NCI-H460 (cell line): ENCODE measurements at regions not wholly inside any gene's neighbourhood (a gene's known extent, or its start where the extent isn't known, plus 50 kb on each side); places are given as distances from the start of the nearest gene placed in this dataset.
"Not testable (repeated sequence)": the region's sequence is repeated elsewhere in the genome, so short reads cannot be mapped to it uniquely, and the experiment has no call there.

ENCODE experiments used
- DNase-seq: peaks from one replicate; pipeline ENCODE4 v3.0.0-alpha.2; 2016; ENCODE audit warnings: low read depth; ENCODE audit errors: extremely low read depth

- DNase-seq, result no peak
Measured at GRCh38 chr2:128413718-128414341, 95.2 kb upstream of the HS6ST1 start.

DNA sequence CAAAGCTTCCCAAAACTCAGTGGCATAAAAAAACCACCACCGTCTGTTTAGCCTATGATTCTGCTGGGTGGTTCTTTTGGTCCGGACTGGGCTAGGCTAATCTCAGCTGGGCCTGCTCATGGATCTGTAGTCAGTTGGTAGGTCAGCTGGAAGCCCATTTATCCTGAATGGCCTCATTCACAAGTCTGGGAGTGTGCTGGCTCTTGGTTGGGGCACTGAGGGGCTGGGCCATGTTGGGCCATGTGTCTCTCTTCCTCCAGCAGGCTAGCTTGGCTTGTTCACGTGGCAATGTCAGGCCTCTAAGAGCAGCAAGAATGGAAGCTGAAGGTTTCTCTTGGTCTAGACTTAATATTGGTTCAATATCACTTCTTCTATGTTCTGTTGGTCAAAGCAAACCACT is 95.7 kb upstream of the HS6ST1 start:
- DNase-seq, result no peak

DNA sequence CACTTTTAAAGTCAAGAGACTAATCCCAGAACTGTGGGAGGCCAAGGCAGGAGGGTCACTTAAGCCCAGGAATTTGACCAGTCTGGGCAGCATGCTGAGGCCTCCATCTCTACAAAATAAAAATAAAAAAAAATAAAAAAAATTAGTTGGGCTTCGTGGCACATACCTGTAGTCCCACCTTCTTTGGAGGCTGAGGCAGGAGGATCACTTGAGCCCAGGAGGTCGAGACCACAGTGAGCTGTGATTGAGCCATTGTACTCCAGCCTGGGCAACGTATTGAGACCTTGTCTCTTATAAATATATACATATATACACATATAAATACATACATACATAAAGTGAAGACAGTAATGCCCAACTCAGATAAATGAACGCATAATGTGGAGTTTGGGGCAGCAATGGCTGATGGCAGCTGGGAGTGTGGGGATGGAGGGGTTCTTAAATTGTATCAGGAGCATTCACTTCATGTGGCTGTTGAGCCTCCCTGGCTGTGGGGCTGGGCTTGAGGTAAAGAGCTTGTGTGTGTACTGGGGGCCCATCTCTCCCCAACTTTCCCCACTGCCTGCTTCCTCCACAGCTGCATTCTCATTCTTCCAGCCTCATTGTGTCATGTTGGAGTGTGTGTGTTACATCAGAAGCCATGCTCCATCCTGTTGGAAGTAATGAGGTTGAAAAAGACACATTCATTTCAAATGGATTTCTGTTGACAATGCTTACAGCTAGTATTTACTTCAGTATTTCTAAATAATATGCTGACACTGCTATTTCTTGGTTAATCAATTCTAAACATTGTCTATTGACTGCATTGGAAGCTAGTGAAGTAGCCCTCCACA is 96.5 kb upstream of the HS6ST1 start:
- no peak for DNase-seq

DNA sequence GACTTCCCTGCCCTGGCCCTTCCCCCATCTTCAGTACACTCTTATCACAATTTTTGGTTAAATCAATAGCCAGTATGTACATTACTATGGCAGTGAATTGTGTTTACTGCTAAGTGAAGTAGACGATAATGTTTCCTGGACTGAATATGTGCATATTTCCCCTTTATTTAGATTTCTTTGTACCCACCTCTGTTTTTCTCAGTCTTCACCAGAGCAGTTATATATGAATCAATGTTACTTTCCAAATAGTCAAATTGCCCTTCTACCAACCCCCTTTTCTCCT is 97.1 kb upstream of the HS6ST1 start:
- no peak for DNase-seq

DNA sequence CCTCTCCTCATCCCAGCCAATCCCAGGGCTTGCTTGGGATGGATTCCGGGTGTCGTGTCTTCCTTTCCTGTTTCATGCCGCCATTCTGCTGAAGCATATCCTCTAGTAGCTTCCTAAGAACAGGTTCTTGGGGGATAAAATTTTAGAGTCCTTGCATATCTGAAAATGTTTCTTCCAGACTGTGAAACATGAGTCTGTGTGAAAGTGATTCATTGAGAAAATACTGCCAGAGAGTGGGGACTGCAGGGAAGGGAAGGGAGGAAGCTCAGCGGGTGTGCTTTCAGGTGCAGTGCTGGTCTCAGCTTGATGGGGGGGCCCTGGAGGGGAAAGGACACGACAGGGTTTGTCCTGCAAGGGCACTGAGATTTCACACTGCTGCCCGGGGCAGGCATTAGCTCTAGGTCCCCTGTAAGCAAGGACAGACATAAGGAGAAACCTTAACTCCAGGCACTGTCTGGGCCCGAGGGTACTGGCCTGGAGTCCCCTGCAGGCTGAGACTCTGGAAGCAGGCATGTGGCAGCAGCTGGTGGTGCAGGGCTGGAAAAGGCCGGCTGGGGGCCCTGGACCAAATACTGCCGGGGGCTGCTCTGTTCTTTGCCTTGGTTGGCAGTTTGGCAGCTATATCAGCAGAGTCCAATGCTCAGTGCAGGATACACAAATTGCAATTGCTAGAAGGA is 97.6 kb upstream of the HS6ST1 start:
- DNase-seq, result no peak

- no peak for DNase-seq
Measured at GRCh38 chr2:128416806-128417205, 98.1 kb upstream of the HS6ST1 start.

GRCh38 chr2:128417264-128417663 is 98.6 kb upstream of the HS6ST1 start:
- not testable (repeated sequence) for DNase-seq

DNA sequence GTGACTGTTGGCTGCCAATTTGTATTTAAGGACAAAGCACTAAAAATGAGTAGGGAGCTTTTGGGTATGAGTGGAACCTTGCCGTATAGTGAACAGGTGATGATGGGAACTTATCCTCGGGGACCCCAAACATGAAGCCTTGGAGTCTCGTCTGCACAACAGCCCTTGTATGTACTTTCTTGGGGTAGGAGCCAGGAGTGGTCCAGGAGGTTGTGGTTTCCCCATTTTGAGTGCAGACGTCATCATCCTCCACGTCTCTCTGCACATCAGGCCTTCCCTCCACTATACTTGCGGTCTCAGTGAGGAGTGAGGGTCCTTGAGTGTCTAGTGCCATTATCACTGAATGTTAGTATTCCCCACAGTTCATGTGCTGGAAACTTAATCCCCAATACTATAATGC is 101.5 kb upstream of the HS6ST1 start:
- DNase-seq, result no peak

- DNase-seq, result no peak
Measured at GRCh38 chr2:128420776-128421175, 102.1 kb upstream of the HS6ST1 start.

GRCh38 chr2:128421286-128421685 is 102.6 kb upstream of the HS6ST1 start:
- no peak for DNase-seq

DNA sequence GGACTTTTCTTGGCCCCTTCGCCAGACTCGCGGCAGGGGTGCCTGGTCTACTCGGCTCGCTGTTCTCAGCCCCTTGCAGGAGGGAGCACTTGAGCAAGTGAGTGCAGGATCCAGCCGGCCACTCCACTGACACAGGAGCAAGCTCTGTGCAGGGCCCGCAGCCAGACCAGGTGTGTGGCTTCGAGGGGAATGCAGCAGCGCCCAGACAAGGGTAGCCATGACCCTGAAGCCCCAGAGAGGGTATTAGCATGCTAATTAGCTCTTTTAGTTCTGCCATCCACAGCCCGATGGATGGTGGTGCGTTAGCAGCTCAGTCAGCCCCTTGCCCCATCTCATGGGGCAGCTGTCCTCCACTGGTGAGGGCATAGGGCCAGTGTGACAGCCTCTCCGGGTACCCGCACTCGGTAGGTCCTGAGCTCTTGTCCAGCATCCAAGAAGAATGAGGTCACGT is 103.2 kb upstream of the HS6ST1 start:
- DNase-seq, result no peak

DNA sequence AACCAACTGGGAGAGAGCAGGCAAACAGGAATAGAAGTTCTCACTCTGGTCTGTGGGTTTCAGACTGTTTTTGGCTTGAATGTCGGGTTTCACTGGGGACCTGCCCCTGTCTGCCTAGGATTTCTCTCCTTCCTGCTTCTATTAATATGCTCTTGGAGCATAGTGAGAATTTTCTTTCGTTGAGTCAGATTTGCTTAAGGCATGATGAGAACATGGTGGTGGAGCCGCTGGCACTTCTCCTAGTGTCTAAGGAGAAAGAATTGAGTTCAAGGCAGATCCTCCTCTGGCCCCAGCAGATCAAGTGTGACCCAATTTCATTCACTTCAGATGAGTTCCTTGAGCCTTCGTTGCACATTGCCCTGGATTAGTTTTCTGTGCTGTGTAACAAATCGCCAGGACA is 103.9 kb upstream of the HS6ST1 start:
- no peak for DNase-seq

DNA sequence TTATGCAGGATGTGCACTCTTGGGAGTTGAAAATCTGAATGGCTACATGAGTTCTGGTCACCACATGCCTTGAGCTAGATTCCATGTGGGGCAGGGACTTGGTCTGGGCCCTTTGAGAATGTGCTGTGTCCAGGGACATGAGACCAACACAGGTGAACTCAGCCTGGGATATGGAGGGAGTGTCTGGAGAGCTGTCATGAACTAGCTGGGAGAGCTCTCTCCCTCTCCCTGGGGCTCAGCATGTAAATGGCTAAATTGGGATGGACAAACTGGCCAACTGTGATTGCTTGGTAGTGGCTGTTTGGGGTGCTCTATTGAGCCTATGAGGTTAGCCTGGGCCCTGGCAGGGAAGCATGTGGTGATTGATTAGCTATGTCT is 105.1 kb upstream of the HS6ST1 start:
- DNase-seq, result no peak

GRCh38 chr2:128424406-128425171 is 105.9 kb upstream of the HS6ST1 start:
- no peak for DNase-seq

- no peak for DNase-seq
Measured at GRCh38 chr2:128425216-128425615, 106.5 kb upstream of the HS6ST1 start.

GRCh38 chr2:128425731-128426620 is 107.3 kb upstream of the HS6ST1 start:
- DNase-seq, result no peak

DNA sequence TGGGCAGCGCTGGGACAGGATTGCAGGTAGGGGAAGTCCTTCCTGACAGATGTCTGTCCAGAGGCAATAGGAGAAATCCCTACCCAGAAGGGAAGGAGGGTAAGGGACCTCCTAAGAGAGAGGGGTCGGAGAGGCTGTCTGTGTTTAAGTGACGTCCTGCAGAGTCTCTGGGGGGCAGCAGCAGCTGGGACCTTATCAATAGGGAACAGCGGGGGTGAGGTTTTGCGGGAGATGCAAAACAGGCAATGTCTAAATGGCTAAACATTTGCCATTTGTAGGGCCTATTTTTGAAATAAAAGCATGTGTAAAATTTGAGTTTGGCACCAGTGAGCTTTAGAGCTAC is 108.7 kb upstream of the HS6ST1 start:
- no peak for DNase-seq

GRCh38 chr2:128428415-128428814 is 109.7 kb upstream of the HS6ST1 start:
- no peak for DNase-seq

- no peak for DNase-seq
Measured at GRCh38 chr2:128432423-128432822, 113.8 kb upstream of the HS6ST1 start.

DNA sequence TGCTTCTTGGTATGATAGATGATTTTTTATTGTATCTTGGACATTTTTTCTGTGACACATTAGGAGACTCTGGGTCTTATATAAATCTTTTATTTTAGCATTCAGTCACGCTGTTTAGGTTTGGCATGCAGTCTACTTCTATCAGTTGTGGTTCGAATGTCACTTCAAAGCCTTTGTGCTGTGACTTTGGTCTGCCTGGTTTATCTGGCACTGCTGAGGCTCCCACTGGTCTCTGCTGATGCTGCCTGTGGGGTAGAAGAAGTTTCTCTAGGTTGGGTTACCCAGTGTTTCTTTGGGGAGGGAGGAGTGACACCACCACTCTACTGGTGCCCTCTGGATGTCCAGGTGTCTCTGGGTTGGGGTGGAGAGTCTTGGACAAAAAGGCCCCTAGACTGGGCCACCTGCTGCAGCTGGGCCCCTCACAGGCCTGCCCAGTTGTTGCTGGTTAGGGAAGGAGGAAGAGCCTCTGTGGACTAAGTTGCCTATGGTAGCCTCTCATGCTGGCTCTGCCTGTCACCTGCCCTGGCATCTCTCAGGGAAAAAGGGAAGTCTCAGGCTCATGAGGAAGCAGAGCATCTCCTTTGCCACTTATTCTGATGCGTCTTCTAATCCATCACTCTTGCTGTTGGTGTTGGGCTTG is 115.4 kb upstream of the HS6ST1 start:
- DNase-seq, result no peak
